Liver (tissue), 8 donors: ENCODE measurements at regions not wholly inside any gene's neighbourhood (a gene's known extent, or its start where the extent isn't known, plus 50 kb on each side); places are given as distances from the start of the nearest gene placed in this dataset.

Source experiments
- DNase-seq: peaks from one replicate; pipeline ENCODE4 v3.0.0-alpha.2; 2017; ENCODE audit warnings: low spot score
- H3K27ac ChIP-seq, 2 donors: one replicate each; pipeline ENCODE4 v1.7.0; 2013; ENCODE audit warnings: inconsistent platforms in 2 of 2, low read length in 2 of 2, control low read depth in 1 of 2, low read depth in 1 of 2, mild to moderate bottlenecking in 1 of 2
- H3K27me3 ChIP-seq, 4 donors: one replicate each; pipeline versions ENCODE4 v1.6.1 to v1.7.0; 2013; ENCODE audit warnings: low read length in 3 of 4, inconsistent platforms in 1 of 4, mild to moderate bottlenecking in 1 of 4, moderate library complexity in 1 of 4; ENCODE audit not compliant: control insufficient read depth in 4 of 4, insufficient read depth in 4 of 4
- H3K36me3 ChIP-seq, 4 donors: one replicate each; pipeline versions ENCODE4 v1.6.1 to v1.7.0; 2013; ENCODE audit warnings: low read length in 3 of 4, mild to moderate bottlenecking in 3 of 4, low read depth in 1 of 4, moderate library complexity in 1 of 4; ENCODE audit not compliant: control insufficient read depth in 4 of 4, insufficient read depth in 3 of 4
- H3K4me1 ChIP-seq, 4 donors: one replicate each; pipeline versions ENCODE4 v1.6.1 to v1.7.0; 2013; ENCODE audit warnings: low read length in 3 of 4, mild to moderate bottlenecking in 3 of 4, moderate library complexity in 1 of 4; ENCODE audit not compliant: control insufficient read depth in 4 of 4, insufficient read depth in 4 of 4
- H3K4me3 ChIP-seq, 3 donors: one replicate each; pipeline versions ENCODE4 v1.6.1 to v1.7.0; 2013; ENCODE audit warnings: low read length in 3 of 3, control low read depth in 1 of 3, low read depth in 1 of 3, mild to moderate bottlenecking in 1 of 3
- H3K9ac ChIP-seq, 2 donors: one replicate each; pipeline ENCODE4 v1.7.0; 2013; ENCODE audit warnings: low read length in 2 of 2, mild to moderate bottlenecking in 2 of 2, moderate library complexity in 2 of 2, control low read depth in 1 of 2, low read depth in 1 of 2
- H3K9me3 ChIP-seq, 4 donors: one replicate each; pipeline versions ENCODE4 v1.6.1 to v1.7.0; 2013; ENCODE audit warnings: low read length in 3 of 4; ENCODE audit not compliant: control insufficient read depth in 4 of 4
- CTCF ChIP-seq: fragments of 150-350 bp; IDR thresholded peaks from 2 replicates; pipeline ENCODE4 v1.5.1; 2017; ENCODE audit warnings: improper control_type of control experiment, low read depth, low read length; ENCODE audit not compliant: missing input control
- EGR1 ChIP-seq, 2 donors: IDR thresholded peaks; 2 replicates each; pipeline ENCODE4 v1.6.1; 2016 to 2018; ENCODE audit warnings: antibody characterized with exemption in 2 of 2, low read depth in 2 of 2
- FOXA1 ChIP-seq: IDR thresholded peaks from 2 replicates; pipeline ENCODE4 v1.6.1; 2016; ENCODE audit warnings: antibody characterized with exemption
- FOXA2 ChIP-seq: IDR thresholded peaks from 2 replicates; pipeline ENCODE4 v1.6.1; 2016; ENCODE audit warnings: antibody characterized with exemption
- GABPA ChIP-seq, 2 donors: IDR thresholded peaks in 1 of 2; conservative IDR thresholded peaks in 1 of 2; 2 replicates each; pipeline ENCODE4 v1.6.1; 2016; ENCODE audit warnings: antibody characterized with exemption in 2 of 2, mild to moderate bottlenecking in 1 of 2, moderate library complexity in 1 of 2
- HNF4A ChIP-seq, 2 donors: conservative IDR thresholded peaks; 2 replicates each; pipeline ENCODE4 v1.6.1; 2016; ENCODE audit warnings: antibody characterized with exemption in 2 of 2, mild to moderate bottlenecking in 2 of 2
- HNF4G ChIP-seq: IDR thresholded peaks from 2 replicates; pipeline ENCODE4 v1.6.1; 2016; ENCODE audit warnings: antibody characterized with exemption
- JUND ChIP-seq, 2 donors: IDR thresholded peaks; 2 replicates each; pipeline ENCODE4 v1.6.1; 2016; ENCODE audit warnings: antibody characterized with exemption in 2 of 2
- NR2F2 ChIP-seq: IDR thresholded peaks from 2 replicates; pipeline ENCODE4 v1.6.1; 2016; ENCODE audit warnings: antibody characterized with exemption
- RAD21 ChIP-seq, 2 donors: IDR thresholded peaks; 2 replicates each; pipeline ENCODE4 v1.6.1; 2016; ENCODE audit warnings: antibody characterized with exemption in 2 of 2, mild to moderate bottlenecking in 2 of 2
- RXRA ChIP-seq, 2 donors: IDR thresholded peaks; 2 replicates each; pipeline ENCODE4 v1.6.1; 2017 to 2018; ENCODE audit warnings: antibody characterized with exemption in 2 of 2, mild to moderate bottlenecking in 1 of 2
- TAF1 ChIP-seq: conservative IDR thresholded peaks from 2 replicates; pipeline ENCODE4 v1.6.1; 2016; ENCODE audit warnings: antibody characterized with exemption, mild to moderate bottlenecking
- YY1 ChIP-seq: IDR thresholded peaks from 2 replicates; pipeline ENCODE4 v1.6.1; 2016; ENCODE audit warnings: antibody characterized with exemption, mild to moderate bottlenecking
- ZBTB33 ChIP-seq: IDR thresholded peaks from 2 replicates; pipeline ENCODE4 v1.6.1; 2016; ENCODE audit warnings: antibody characterized with exemption
- WGBS: extraction: QIAGEN DNeasy Blood & Tissue Kit; methylation state at CpG from one replicate; pipeline ENCODE4 v1.1.7; 2013; 5-methylcytosine and 5-hydroxymethylcytosine counted together
- TF ChIP-seq, protein P1 (sequence below): IDR thresholded peaks from 2 replicates; pipeline ENCODE4 v1.6.1; 2016; ENCODE audit warnings: antibody characterized with exemption, mild to moderate bottlenecking
- TF ChIP-seq, protein P2 (sequence below): IDR thresholded peaks from 2 replicates; pipeline ENCODE4 v1.6.1; 2016; ENCODE audit warnings: antibody characterized with exemption
- TF ChIP-seq, protein P3 (sequence below): IDR thresholded peaks from 2 replicates; pipeline ENCODE4 v1.6.1; 2016; ENCODE audit warnings: antibody characterized with exemption
- donor health status: healthy.
- donor health status: healthy.
- donor health status: healthy.
- donor health status: healthy.
- donor health status: healthy.

DNA sequence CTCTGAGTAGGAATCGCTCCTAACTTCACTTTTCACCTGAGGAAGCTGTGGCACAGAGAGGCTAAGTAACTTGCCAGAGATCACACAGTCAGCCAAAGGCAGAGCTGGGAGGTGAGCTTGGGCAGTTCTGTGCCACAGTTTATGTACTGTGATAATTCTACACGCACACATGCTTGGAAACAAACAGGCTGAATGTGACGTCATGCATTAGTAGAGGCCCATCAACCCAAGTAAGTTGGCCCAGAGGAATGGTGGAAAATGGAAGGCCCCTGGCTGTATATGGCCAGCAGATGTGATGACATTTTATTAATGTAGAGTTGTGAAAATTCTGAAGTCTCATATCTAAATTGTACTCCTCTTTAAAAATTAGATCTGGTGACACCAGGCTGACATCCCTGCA lies 394.0 kb downstream of the MIAT start (continued):
- TF ChIP-seq, protein P1, sequence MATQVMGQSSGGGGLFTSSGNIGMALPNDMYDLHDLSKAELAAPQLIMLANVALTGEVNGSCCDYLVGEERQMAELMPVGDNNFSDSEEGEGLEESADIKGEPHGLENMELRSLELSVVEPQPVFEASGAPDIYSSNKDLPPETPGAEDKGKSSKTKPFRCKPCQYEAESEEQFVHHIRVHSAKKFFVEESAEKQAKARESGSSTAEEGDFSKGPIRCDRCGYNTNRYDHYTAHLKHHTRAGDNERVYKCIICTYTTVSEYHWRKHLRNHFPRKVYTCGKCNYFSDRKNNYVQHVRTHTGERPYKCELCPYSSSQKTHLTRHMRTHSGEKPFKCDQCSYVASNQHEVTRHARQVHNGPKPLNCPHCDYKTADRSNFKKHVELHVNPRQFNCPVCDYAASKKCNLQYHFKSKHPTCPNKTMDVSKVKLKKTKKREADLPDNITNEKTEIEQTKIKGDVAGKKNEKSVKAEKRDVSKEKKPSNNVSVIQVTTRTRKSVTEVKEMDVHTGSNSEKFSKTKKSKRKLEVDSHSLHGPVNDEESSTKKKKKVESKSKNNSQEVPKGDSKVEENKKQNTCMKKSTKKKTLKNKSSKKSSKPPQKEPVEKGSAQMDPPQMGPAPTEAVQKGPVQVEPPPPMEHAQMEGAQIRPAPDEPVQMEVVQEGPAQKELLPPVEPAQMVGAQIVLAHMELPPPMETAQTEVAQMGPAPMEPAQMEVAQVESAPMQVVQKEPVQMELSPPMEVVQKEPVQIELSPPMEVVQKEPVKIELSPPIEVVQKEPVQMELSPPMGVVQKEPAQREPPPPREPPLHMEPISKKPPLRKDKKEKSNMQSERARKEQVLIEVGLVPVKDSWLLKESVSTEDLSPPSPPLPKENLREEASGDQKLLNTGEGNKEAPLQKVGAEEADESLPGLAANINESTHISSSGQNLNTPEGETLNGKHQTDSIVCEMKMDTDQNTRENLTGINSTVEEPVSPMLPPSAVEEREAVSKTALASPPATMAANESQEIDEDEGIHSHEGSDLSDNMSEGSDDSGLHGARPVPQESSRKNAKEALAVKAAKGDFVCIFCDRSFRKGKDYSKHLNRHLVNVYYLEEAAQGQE: no peak
- TF ChIP-seq HNF4A (conservative IDR thresholded peaks at IDR 0.05) (no peak), GABPA (IDR thresholded peaks at IDR 0.05 in 1 of 2, conservative IDR thresholded peaks at IDR 0.05 in 1 of 2) (no peak), NR2F2 (no peak), YY1 (no peak)

DNA sequence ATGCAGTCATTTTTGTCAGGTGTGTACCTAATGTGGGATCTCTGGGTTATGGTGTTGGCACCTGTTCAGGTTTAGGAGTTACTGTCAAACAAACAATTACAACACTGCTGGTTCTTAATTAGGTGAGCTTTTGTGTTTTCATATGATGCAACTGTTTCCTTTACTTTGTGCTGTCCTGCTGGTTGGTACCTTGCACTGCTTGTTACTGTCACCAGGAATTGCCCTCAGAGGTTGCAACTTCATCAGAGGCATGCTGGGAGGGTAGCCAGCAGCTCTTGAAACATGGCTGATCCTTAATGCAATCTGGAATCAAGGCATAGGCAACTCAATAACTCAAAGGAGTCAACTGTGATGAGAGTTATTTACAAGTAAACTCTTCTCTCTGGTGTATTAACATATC lies 400.3 kb downstream of the MIAT start:
- TF ChIP-seq FOXA2: no peak
- peak in 1 of 2 donors; percentile 8 for TF ChIP-seq HNF4A (conservative IDR thresholded peaks at IDR 0.05)
- no peak for TF ChIP-seq TAF1
- no peak for TF ChIP-seq RXRA (IDR thresholded peaks at IDR 0.05)
- TF ChIP-seq FOXA1: no peak
- TF ChIP-seq NR2F2: no peak
- no peak for TF ChIP-seq HNF4G
- H3K9me3 ChIP-seq: no peaks in the 10 kb centered on the region
- no peaks in the 10 kb centered on the region for H3K36me3 ChIP-seq
- no peak for DNase-seq
- peaks cover 0 to 6% (median 1%) of the 10 kb centered on the region in 4 donors for H3K27me3 ChIP-seq
- H3K4me1 ChIP-seq: no peaks in the 10 kb centered on the region
- H3K9ac ChIP-seq: no peak overlapping the region
- no peak overlapping the region for H3K4me3 ChIP-seq
- H3K27ac ChIP-seq: no peak overlapping the region

- no peaks in the 10 kb centered on the region for H3K9me3 ChIP-seq
- H3K9ac ChIP-seq: no peak overlapping the region
- no peaks in the 10 kb centered on the region for H3K36me3 ChIP-seq
- whole genome bisulfite sequencing: 66% methylated on average over 15 of the region's 15 CpGs
- H3K27ac ChIP-seq: no peak overlapping the region
- no peaks in the 10 kb centered on the region for H3K4me1 ChIP-seq
- H3K27me3 ChIP-seq: peaks cover 0 to 6% (median 1%) of the 10 kb centered on the region in 4 donors
- TF ChIP-seq NR2F2 (no peak), GABPA (IDR thresholded peaks at IDR 0.05 in 1 of 2, conservative IDR thresholded peaks at IDR 0.05 in 1 of 2) (no peak), CTCF (no peak), ZBTB33 (no peak), RAD21 (IDR thresholded peaks at IDR 0.05) (no peak), FOXA2 (no peak), YY1 (no peak), HNF4G (no peak), FOXA1 (no peak), TAF1 (no peak), HNF4A (conservative IDR thresholded peaks at IDR 0.05) (no peak), EGR1 (IDR thresholded peaks at IDR 0.05; ENCODE audit: low read depth in 2 of 2) (no peak), RXRA (IDR thresholded peaks at IDR 0.05) (no peak), JUND (IDR thresholded peaks at IDR 0.05) (no peak)
- TF ChIP-seq, protein P2, sequence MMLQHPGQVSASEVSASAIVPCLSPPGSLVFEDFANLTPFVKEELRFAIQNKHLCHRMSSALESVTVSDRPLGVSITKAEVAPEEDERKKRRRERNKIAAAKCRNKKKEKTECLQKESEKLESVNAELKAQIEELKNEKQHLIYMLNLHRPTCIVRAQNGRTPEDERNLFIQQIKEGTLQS: no peak
- TF ChIP-seq, protein P1: no peak
- TF ChIP-seq, protein P3, sequence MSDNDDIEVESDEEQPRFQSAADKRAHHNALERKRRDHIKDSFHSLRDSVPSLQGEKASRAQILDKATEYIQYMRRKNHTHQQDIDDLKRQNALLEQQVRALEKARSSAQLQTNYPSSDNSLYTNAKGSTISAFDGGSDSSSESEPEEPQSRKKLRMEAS: no peak
- no peak overlapping the region for H3K4me3 ChIP-seq
- DNase-seq: no peak
Observed at GRCh38 chr22:27060190-27060589, 402.8 kb downstream of the MIAT start.
